NB4 (cell line): ENCODE measurements at regions not wholly inside any gene's neighbourhood (a gene's known extent, or its start where the extent isn't known, plus 50 kb on each side); places are given as distances from the start of the nearest gene placed in this dataset.

Experiments used
- CTCF ChIP-seq: IDR thresholded peaks from one replicate; pipeline ENCODE4 v1.5.1; 2012; ENCODE audit warnings: low read depth, low read length
- MYC ChIP-seq: IDR thresholded peaks from 2 replicates; pipeline ENCODE4 v1.6.1; 2011; ENCODE audit warnings: low read depth, low read length
- POLR2A ChIP-seq: IDR thresholded peaks from 2 replicates; pipeline ENCODE4 v1.6.1; 2011; ENCODE audit warnings: mild to moderate bottlenecking; ENCODE audit not compliant: insufficient read length; ENCODE audit errors: extremely low read depth

DNA sequence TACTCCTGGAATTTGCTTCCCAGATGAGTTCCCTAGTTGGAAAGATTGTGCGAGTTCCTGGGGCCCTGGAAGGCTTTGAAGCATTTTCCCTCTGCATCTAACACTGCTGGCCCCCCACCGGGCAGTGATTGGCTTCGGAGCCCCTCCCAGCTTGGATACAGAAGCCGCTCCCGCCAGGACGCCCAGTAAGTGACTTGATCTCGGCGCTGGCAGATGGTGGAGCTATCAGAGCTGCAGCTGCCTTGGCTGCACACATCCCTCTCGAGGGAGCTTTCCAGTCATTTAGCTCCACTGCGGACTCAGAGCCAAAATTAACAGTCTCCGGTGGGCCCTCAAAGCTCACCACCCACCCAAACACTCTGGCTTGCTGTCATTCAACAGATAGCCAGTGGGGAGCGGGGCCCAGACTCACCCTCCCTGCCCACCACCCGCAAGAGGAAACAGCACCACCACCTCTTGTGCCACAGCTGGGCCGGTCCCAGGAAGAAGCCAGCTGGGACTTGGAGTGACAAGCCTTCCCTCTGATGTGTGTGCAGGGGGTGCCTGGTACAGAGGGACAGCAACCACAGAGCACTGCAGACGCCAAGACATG lies 162.3 kb downstream of the TRIM29 start:
- TF ChIP-seq CTCF (no peak), POLR2A (no peak), MYC (no peak)
